ENCODE measurements at regions not wholly inside any gene's neighbourhood (a gene's known extent, or its start where the extent isn't known, plus 50 kb on each side); places are given as distances from the start of the nearest gene placed in this dataset.
"Not testable (repeated sequence)": the region's sequence is repeated elsewhere in the genome, so short reads cannot be mapped to it uniquely, and the experiment has no call there.

GRCh38 chr19:31015778-31016177, 333.5 kb downstream of the TSHZ3 start:
- DNase-seq, result no peak

- DNase-seq, result no peak
Observed at GRCh38 chr19:31014668-31015067, 334.6 kb downstream of the TSHZ3 start.

GRCh38 chr19:31013384-31014020, 335.7 kb downstream of the TSHZ3 start:
- DNase-seq, result no peak

- no peak for DNase-seq
Observed at GRCh38 chr19:31002518-31003244, 346.6 kb downstream of the TSHZ3 start.

- DNase-seq, result no peak
Observed at GRCh38 chr19:31001991-31002390, 347.2 kb downstream of the TSHZ3 start.

GRCh38 chr19:31000913-31001312, 348.3 kb downstream of the TSHZ3 start:
- DNase-seq, result no peak

- no peak for DNase-seq
Observed at GRCh38 chr19:30999726-31000125, 349.5 kb downstream of the TSHZ3 start.

- no peak for DNase-seq
Observed at GRCh38 chr19:30997222-30997621, 352.0 kb downstream of the TSHZ3 start.

GRCh38 chr19:30978639-30979038, 370.6 kb downstream of the TSHZ3 start:
- DNase-seq, result no peak

- no peak for DNase-seq
Observed at GRCh38 chr19:30969591-30969990, 379.6 kb downstream of the TSHZ3 start.

- DNase-seq, result no peak
Observed at GRCh38 chr19:30968841-30969399, 380.3 kb downstream of the TSHZ3 start.

GRCh38 chr19:30968210-30968609, 381.0 kb downstream of the TSHZ3 start:
- DNase-seq, result no peak

GRCh38 chr19:30966486-30966885, 382.8 kb downstream of the TSHZ3 start:
- DNase-seq, result no peak

- no peak for DNase-seq
Observed at GRCh38 chr19:30959011-30959410, 390.2 kb downstream of the TSHZ3 start.

- DNase-seq, result no peak
Observed at GRCh38 chr19:30955112-30956104, 393.8 kb downstream of the TSHZ3 start.

GRCh38 chr19:30944276-30944932, 404.8 kb downstream of the TSHZ3 start:
- not testable (repeated sequence) for DNase-seq

GRCh38 chr19:30943101-30943843, 406.0 kb downstream of the TSHZ3 start:
- DNase-seq, result no peak

- no peak for DNase-seq
Observed at GRCh38 chr19:30942636-30943035, 406.6 kb downstream of the TSHZ3 start.

GRCh38 chr19:30941591-30941990, 407.6 kb downstream of the TSHZ3 start:
- no peak for DNase-seq

- DNase-seq, result no peak
Observed at GRCh38 chr19:30936276-30936675, 413.0 kb downstream of the TSHZ3 start.

GRCh38 chr19:30935146-30935545, 414.1 kb downstream of the TSHZ3 start:
- no peak for DNase-seq

- not testable (repeated sequence) for DNase-seq
Observed at GRCh38 chr19:30933454-30933853, 415.8 kb downstream of the TSHZ3 start.
